HL-60 (cell line): ENCODE measurements at regions not wholly inside any gene's neighbourhood (a gene's known extent, or its start where the extent isn't known, plus 50 kb on each side); places are given as distances from the start of the nearest gene placed in this dataset.

Experiments
- TF ChIP-seq, protein P1 (sequence below): IDR thresholded peaks from 2 replicates; pipeline ENCODE4 v1.6.1; 2012; ENCODE audit warnings: low read depth; ENCODE audit not compliant: insufficient replicate concordance
- TF ChIP-seq, protein P2 (sequence below): IDR thresholded peaks from one replicate; pipeline ENCODE4 v1.5.1; 2011; ENCODE audit warnings: low read length, control low read depth, inconsistent platforms; ENCODE audit not compliant: insufficient read depth

DNA sequence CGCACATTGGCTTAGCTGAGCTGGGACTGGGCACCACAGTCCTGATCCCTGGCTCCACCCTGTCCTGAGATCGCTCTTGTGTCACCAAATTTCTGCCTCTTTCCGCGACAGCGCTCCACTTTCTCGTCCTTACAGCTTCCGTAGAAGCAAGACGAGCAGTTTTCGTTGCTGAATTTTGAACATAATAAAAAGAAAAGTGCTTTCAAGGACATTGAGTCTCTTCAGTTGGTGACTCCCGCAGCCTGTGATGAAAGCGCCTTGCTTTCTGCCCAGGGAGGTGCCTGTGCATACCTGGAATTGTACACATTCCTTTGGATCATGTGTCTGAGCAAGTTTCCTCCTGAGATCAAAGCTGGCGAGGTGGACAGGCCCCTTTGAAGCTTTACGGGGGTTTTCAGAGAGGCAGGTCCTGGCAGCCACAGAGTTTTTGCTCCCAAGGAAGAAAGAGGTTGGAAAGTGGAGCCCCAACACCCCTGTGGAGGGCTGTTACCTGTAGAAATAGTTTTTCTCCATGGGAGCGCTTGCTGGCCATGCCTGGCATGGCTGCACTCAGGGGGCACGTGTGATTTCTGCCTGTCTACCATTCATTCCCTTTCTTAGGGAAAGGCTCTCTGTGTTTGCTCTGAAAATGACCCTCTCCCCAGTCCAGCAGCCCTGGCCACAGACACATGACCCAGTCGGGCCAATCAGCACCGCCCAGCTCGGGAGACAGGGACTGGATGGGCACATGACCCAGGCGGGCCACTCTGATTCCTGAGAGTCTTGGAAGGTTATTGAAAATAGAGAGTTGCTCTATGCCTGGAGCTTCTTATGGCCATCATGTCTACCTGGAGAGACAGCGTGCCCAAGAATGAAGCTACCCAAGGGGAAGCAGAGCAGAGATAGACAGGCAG lies 115.6 kb upstream of the OTOS start:
- TF ChIP-seq, protein P1, sequence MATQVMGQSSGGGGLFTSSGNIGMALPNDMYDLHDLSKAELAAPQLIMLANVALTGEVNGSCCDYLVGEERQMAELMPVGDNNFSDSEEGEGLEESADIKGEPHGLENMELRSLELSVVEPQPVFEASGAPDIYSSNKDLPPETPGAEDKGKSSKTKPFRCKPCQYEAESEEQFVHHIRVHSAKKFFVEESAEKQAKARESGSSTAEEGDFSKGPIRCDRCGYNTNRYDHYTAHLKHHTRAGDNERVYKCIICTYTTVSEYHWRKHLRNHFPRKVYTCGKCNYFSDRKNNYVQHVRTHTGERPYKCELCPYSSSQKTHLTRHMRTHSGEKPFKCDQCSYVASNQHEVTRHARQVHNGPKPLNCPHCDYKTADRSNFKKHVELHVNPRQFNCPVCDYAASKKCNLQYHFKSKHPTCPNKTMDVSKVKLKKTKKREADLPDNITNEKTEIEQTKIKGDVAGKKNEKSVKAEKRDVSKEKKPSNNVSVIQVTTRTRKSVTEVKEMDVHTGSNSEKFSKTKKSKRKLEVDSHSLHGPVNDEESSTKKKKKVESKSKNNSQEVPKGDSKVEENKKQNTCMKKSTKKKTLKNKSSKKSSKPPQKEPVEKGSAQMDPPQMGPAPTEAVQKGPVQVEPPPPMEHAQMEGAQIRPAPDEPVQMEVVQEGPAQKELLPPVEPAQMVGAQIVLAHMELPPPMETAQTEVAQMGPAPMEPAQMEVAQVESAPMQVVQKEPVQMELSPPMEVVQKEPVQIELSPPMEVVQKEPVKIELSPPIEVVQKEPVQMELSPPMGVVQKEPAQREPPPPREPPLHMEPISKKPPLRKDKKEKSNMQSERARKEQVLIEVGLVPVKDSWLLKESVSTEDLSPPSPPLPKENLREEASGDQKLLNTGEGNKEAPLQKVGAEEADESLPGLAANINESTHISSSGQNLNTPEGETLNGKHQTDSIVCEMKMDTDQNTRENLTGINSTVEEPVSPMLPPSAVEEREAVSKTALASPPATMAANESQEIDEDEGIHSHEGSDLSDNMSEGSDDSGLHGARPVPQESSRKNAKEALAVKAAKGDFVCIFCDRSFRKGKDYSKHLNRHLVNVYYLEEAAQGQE, result no peak
- TF ChIP-seq, protein P2, sequence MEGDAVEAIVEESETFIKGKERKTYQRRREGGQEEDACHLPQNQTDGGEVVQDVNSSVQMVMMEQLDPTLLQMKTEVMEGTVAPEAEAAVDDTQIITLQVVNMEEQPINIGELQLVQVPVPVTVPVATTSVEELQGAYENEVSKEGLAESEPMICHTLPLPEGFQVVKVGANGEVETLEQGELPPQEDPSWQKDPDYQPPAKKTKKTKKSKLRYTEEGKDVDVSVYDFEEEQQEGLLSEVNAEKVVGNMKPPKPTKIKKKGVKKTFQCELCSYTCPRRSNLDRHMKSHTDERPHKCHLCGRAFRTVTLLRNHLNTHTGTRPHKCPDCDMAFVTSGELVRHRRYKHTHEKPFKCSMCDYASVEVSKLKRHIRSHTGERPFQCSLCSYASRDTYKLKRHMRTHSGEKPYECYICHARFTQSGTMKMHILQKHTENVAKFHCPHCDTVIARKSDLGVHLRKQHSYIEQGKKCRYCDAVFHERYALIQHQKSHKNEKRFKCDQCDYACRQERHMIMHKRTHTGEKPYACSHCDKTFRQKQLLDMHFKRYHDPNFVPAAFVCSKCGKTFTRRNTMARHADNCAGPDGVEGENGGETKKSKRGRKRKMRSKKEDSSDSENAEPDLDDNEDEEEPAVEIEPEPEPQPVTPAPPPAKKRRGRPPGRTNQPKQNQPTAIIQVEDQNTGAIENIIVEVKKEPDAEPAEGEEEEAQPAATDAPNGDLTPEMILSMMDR, result no peak
